SH-SY5Y (cell line): ENCODE measurements at regions not wholly inside any gene's neighbourhood (a gene's known extent, or its start where the extent isn't known, plus 50 kb on each side); places are given as distances from the start of the nearest gene placed in this dataset.

Experiments
- GATA2 ChIP-seq: IDR thresholded peaks from 2 replicates; pipeline ENCODE4 v1.6.1; 2011; ENCODE audit warnings: mild to moderate bottlenecking, low read depth, low read length
- GATA3 ChIP-seq: IDR thresholded peaks from 2 replicates; pipeline ENCODE4 v1.6.1; 2011; ENCODE audit warnings: low read depth, mild to moderate bottlenecking, low read length, moderate library complexity

- TF ChIP-seq GATA3 (0 out of 2 replicates have a peak, but pooled peaks have one; percentile 29), GATA2 (no peak)
These were observed 53.1 kb upstream of the SLC7A14 start for GRCh38 chr3:170638988-170639387.
